ENCODE measurements at regions not wholly inside any gene's neighbourhood (a gene's known extent, or its start where the extent isn't known, plus 50 kb on each side); places are given as distances from the start of the nearest gene placed in this dataset.
"Not testable (repeated sequence)": the region's sequence is repeated elsewhere in the genome, so short reads cannot be mapped to it uniquely, and the experiment has no call there.

DNA sequence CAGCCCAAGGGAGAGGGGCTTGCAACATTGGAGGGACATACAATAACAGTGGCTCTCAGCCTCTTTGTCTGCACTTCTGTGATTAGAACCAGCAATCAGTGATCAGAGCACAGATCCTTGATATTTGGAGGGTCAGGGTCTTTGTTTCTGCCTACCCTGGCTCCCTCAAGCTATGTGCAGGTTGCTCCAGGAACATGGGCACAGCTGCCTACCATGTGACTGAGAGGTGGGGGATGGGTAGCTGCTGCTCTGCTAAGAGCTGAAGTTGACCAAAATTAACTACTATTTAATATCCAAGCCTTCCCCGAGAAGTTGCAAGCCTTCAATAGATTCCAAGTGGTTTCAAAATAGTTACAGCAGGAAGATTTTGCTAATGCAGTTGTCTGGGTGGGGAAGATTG, 202.6 kb downstream of the ZIC5 start:
- Mint-ChIP-seq H3K36me3 (ENCODE audit: low read depth) (peaks cover 37% of the 10 kb centered on the region), H3K9me3 (peaks cover 22% of the 10 kb centered on the region), H3K27ac (no peak overlapping the region), H3K4me3 (no peak overlapping the region), H3K4me1 (ENCODE audit: low read depth) (no peaks in the 10 kb centered on the region), H3K27me3 (no peaks in the 10 kb centered on the region)

DNA sequence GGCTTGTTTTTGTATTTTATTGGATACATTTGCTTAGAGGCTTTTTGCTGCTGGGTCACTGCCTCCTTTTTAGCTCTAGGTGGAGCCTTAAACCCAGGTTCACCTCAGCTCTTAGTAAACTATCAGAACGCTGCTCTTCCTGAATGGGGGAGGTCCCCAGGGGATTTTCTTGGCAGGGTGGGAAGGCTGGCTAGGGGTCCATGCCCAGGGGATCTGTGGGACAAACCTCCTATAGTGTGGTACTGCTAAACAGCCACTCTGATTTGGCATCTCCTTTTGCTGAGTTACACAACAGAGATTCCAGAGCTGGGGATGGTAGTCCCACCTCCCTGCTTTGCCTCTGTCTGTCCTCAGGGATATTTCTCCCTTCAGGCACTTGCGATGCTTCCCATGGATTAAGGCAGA, 204.9 kb downstream of the ZIC5 start:
- peaks cover 45% of the 10 kb centered on the region for H3K36me3 Mint-ChIP-seq (ENCODE audit: low read depth)
- H3K27ac Mint-ChIP-seq, result no peak overlapping the region
- H3K27me3 Mint-ChIP-seq, result no peaks in the 10 kb centered on the region
- no peaks in the 10 kb centered on the region for H3K4me1 Mint-ChIP-seq (ENCODE audit: low read depth)
- H3K9me3 Mint-ChIP-seq, result peaks cover 42% of the 10 kb centered on the region
- no peak overlapping the region for H3K4me3 Mint-ChIP-seq

GRCh38 chr13:99765869-99766268, 205.7 kb downstream of the ZIC5 start:
- Mint-ChIP-seq H3K4me3 (no peak overlapping the region), H3K27ac (no peak overlapping the region), H3K36me3 (ENCODE audit: low read depth) (peaks cover 49% of the 10 kb centered on the region), H3K9me3 (peaks cover 47% of the 10 kb centered on the region), H3K4me1 (ENCODE audit: low read depth) (no peaks in the 10 kb centered on the region), H3K27me3 (no peaks in the 10 kb centered on the region)

- Mint-ChIP-seq H3K27me3 (no peaks in the 10 kb centered on the region), H3K4me1 (ENCODE audit: low read depth) (peaks cover 4% of the 10 kb centered on the region), H3K27ac (no peak overlapping the region), H3K4me3 (no peak overlapping the region), H3K36me3 (ENCODE audit: low read depth) (peaks cover 34% of the 10 kb centered on the region), H3K9me3 (peaks cover 49% of the 10 kb centered on the region)
These were observed 211.1 kb downstream of the ZIC5 start for GRCh38 chr13:99760456-99760855.

- Mint-ChIP-seq H3K4me3 (no peak overlapping the region), H3K27ac (no peak overlapping the region), H3K27me3 (no peaks in the 10 kb centered on the region), H3K9me3 (peaks cover 39% of the 10 kb centered on the region), H3K4me1 (ENCODE audit: low read depth) (peaks cover 4% of the 10 kb centered on the region), H3K36me3 (ENCODE audit: low read depth) (peaks cover 25% of the 10 kb centered on the region)
These were observed 212.4 kb downstream of the ZIC5 start for GRCh38 chr13:99759163-99759552.

- H3K27me3 Mint-ChIP-seq, result no peaks in the 10 kb centered on the region
- peaks cover 25% of the 10 kb centered on the region for H3K36me3 Mint-ChIP-seq (ENCODE audit: low read depth)
- no peak overlapping the region for H3K27ac Mint-ChIP-seq
- H3K4me3 Mint-ChIP-seq, result no peak overlapping the region
- H3K4me1 Mint-ChIP-seq (ENCODE audit: low read depth), result peaks cover 4% of the 10 kb centered on the region
- H3K9me3 Mint-ChIP-seq, result peaks cover 36% of the 10 kb centered on the region
These were observed 213.0 kb downstream of the ZIC5 start for GRCh38 chr13:99758460-99759162.

GRCh38 chr13:99757756-99758459, 213.7 kb downstream of the ZIC5 start:
- Mint-ChIP-seq H3K4me3 (no peak overlapping the region), H3K27ac (no peak overlapping the region), H3K4me1 (ENCODE audit: low read depth) (peaks cover 4% of the 10 kb centered on the region), H3K36me3 (ENCODE audit: low read depth) (peaks cover 21% of the 10 kb centered on the region), H3K27me3 (no peaks in the 10 kb centered on the region), H3K9me3 (peaks cover 32% of the 10 kb centered on the region)

- Mint-ChIP-seq H3K9me3 (peaks cover 16% of the 10 kb centered on the region), H3K4me1 (ENCODE audit: low read depth) (peaks cover 4% of the 10 kb centered on the region), H3K27me3 (no peaks in the 10 kb centered on the region), H3K27ac (no peak overlapping the region), H3K36me3 (ENCODE audit: low read depth) (peaks cover 6% of the 10 kb centered on the region), H3K4me3 (no peak overlapping the region)
These were observed 215.3 kb downstream of the ZIC5 start for GRCh38 chr13:99756281-99756680.

GRCh38 chr13:99754750-99755149, 216.8 kb downstream of the ZIC5 start:
- H3K4me1 Mint-ChIP-seq (ENCODE audit: low read depth); H3K27ac Mint-ChIP-seq; H3K4me3 Mint-ChIP-seq; H3K27me3 Mint-ChIP-seq; H3K9me3 Mint-ChIP-seq; H3K36me3 Mint-ChIP-seq (ENCODE audit: low read depth): not testable (repeated sequence)

DNA sequence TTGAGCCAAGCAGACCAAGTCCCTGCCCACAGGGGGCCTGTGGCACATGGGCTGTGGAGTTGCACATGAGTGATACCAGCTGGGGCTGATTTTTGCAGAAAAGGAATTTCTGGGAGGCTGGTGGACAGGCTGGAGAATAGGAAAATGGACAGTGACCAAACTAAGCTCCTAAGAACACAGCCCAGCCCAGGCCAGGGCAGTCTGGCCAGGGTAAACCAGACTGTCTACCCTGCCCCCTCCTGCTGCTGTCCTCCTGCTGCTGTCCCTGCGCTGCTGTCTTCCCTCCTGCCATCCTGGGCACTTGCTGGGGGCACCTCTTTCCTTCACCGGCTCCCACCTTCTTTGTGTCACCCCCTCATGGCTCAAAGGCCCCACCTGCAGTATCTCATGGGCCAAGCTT, 219.2 kb downstream of the ZIC5 start:
- no peak overlapping the region for H3K27ac Mint-ChIP-seq
- H3K36me3 Mint-ChIP-seq (ENCODE audit: low read depth), result peaks cover 6% of the 10 kb centered on the region
- no peak overlapping the region for H3K4me3 Mint-ChIP-seq
- H3K27me3 Mint-ChIP-seq, result no peaks in the 10 kb centered on the region
- H3K9me3 Mint-ChIP-seq, result no peaks in the 10 kb centered on the region
- no peaks in the 10 kb centered on the region for H3K4me1 Mint-ChIP-seq (ENCODE audit: low read depth)

DNA sequence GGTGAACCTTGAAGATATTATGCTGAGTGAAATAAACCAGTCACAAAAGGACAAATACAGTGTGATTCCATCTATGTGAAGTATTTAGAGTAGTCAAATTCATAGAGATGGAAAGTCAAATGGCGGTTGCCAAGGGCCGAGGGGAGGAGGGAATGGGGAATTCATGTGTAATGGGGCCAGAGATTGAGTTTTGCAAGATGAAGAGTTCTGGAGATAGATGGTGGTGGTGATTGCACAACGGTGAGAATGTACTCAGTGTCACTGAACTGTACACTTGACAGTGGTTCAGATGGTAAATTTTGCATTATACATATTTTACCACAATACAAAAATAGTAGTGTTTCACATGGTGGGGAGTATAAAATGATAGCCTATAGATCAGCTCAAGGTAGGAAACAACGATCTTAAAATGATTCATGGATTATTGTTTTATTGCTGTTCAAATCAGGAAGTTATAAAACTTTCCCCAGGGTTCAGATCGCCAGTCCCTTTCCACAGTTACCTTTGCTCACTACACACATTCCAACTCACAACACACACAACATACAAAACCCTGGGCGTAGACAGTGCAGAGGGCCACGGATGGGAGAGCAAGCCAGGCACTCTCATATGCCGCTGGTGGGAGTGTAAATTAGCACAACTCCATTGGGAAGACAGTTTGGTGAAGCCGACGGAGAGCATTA, 219.9 kb downstream of the ZIC5 start:
- H3K4me3 Mint-ChIP-seq, result no peak overlapping the region
- H3K27me3 Mint-ChIP-seq, result no peaks in the 10 kb centered on the region
- H3K9me3 Mint-ChIP-seq, result no peaks in the 10 kb centered on the region
- peaks cover 6% of the 10 kb centered on the region for H3K36me3 Mint-ChIP-seq (ENCODE audit: low read depth)
- H3K27ac Mint-ChIP-seq, result no peak overlapping the region
- no peaks in the 10 kb centered on the region for H3K4me1 Mint-ChIP-seq (ENCODE audit: low read depth)

GRCh38 chr13:99750951-99751350, 220.6 kb downstream of the ZIC5 start:
- Mint-ChIP-seq H3K4me3 (no peak overlapping the region), H3K9me3 (no peaks in the 10 kb centered on the region), H3K36me3 (ENCODE audit: low read depth) (peaks cover 6% of the 10 kb centered on the region), H3K27me3 (no peaks in the 10 kb centered on the region), H3K27ac (no peak overlapping the region), H3K4me1 (ENCODE audit: low read depth) (no peaks in the 10 kb centered on the region)

DNA sequence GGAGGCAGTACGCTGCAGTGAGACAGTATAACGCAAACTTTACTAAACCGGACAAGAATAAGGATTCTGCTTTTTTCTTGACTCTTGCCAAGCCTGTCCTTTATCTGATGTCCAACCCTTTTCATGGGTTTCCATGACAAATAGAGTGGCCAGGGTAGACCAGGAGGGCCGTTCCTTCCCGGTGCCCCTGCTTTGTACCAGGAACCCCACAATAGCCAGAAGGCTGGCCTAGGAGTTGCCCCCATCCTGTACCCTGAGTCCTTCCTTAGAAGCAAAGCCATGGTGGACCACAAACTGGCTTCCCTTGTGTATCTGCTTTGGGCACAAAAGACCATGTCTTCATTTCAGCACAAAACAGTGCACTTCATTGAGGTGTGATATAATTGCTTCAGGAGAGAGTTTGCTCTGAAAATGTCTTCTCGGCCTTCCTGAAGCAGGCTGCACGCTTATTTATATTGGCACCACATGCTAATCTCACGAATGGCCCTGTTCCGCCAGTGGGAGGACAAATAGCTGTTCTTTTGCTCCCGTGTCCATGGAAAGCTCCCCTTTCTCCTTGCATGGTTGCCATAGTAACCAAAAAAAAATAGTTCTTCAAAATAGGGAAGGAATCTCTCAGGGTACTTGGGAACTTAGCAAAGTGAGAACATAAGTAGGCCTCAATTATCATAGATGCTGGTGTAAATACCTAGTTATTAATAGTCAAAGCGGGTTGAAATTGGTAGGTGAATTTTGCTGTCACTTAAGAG, 222.1 kb downstream of the ZIC5 start:
- Mint-ChIP-seq H3K27me3 (no peaks in the 10 kb centered on the region), H3K36me3 (ENCODE audit: low read depth) (peaks cover 6% of the 10 kb centered on the region), H3K9me3 (no peaks in the 10 kb centered on the region), H3K27ac (no peak overlapping the region), H3K4me3 (no peak overlapping the region), H3K4me1 (ENCODE audit: low read depth) (no peaks in the 10 kb centered on the region)

DNA sequence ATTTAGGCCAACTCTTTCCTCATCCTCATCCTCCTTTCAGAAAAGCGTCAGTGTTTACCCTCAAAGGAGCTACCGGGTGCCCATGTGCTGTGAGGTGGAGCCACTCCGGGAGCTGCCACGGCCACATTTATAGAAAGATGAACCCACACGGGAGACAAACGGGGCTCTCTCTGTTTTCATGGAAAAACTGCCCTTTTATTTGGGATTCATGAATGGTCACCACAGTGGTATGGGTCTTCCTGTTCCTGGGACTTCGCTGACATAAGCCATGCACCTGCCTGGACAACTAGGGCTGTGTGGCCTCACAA, 224.2 kb downstream of the ZIC5 start:
- Mint-ChIP-seq H3K4me1 (ENCODE audit: low read depth) (no peaks in the 10 kb centered on the region), H3K27ac (no peak overlapping the region), H3K4me3 (no peak overlapping the region), H3K9me3 (no peaks in the 10 kb centered on the region), H3K27me3 (no peaks in the 10 kb centered on the region), H3K36me3 (ENCODE audit: low read depth) (peaks cover 6% of the 10 kb centered on the region)
